HEK293 (cell line): ENCODE measurements at regions not wholly inside any gene's neighbourhood (a gene's known extent, or its start where the extent isn't known, plus 50 kb on each side); places are given as distances from the start of the nearest gene placed in this dataset.

ENCODE experiments used
- CTCF ChIA-PET: fragments of 350-600 bp; formaldehyde crosslinking; extraction: SDS; loops from one replicate; lab custom pipeline; 2021; ENCODE audit warnings: antibody characterized with exemption; lab: Yijun Ruan, JAX
- POLR2A ChIA-PET: fragments of 300-600 bp; formaldehyde crosslinking; extraction: SDS; loops from one replicate; lab custom pipeline; 2020; ENCODE audit warnings: antibody characterized with exemption, inconsistent platforms; lab: Yijun Ruan, JAX
- H3K27ac ChIP-seq: fragments of 200-500 bp; sonication (Bioruptor generic); 2 replicates; pipeline ENCODE4 v1.5.1; 2014; ENCODE audit warnings: low read depth, low read length, control low read depth, inconsistent platforms; ENCODE audit errors: extremely low read depth
- H3K36me3 ChIP-seq, 2 experiments: fragments of 200-500 bp in 1 of 2; sonication (Bioruptor generic) in 1 of 2; 1 replicate in 1 of 2; 2 replicates in 1 of 2; pipeline ENCODE4 v1.5.1; 2014 to 2017; ENCODE audit warnings: inconsistent platforms in 2 of 2, low read length in 2 of 2; ENCODE audit not compliant: control insufficient read depth in 2 of 2, insufficient read depth in 1 of 2
- H3K4me1 ChIP-seq: fragments of 200-500 bp; sonication (Bioruptor generic); 2 replicates; pipeline ENCODE4 v1.5.1; 2014; ENCODE audit warnings: mild to moderate bottlenecking, low read length, inconsistent platforms; ENCODE audit not compliant: control insufficient read depth, insufficient read depth
- H3K4me3 ChIP-seq: 2 replicates; pipeline ENCODE4 v1.5.1; 2011; ENCODE audit warnings: low read depth, mild to moderate bottlenecking, control low read depth, low read length, moderate library complexity
- H3K9me3 ChIP-seq: fragments of 200-500 bp; sonication (Bioruptor generic); 2 replicates; pipeline ENCODE4 v1.5.1; 2014; ENCODE audit warnings: low read depth, low read length, inconsistent platforms; ENCODE audit not compliant: control insufficient read depth, insufficient read depth
- EGR2 ChIP-seq: fragments of 450-650 bp; formaldehyde crosslinking; IDR thresholded peaks from 2 replicates; pipeline ENCODE4 v1.5.1; 2016; ENCODE audit warnings: low read depth, missing biosample characterization, missing genetic modification characterization
- GLIS2 ChIP-seq: fragments of 450-650 bp; formaldehyde crosslinking; IDR thresholded peaks from 2 replicates; pipeline ENCODE4 v1.5.1; 2016; ENCODE audit warnings: missing biosample characterization, missing genetic modification characterization
- KLF8 ChIP-seq: fragments of 450-650 bp; formaldehyde crosslinking; IDR thresholded peaks from 2 replicates; pipeline ENCODE4 v1.5.1; 2016; ENCODE audit warnings: missing biosample characterization, missing genetic modification characterization
- PRDM1 ChIP-seq: fragments of 450-650 bp; formaldehyde crosslinking; IDR thresholded peaks from 2 replicates; pipeline ENCODE4; 2016; ENCODE audit warnings: missing biosample characterization, missing genetic modification characterization
- RBAK ChIP-seq: fragments of 450-650 bp; formaldehyde crosslinking; IDR thresholded peaks from 2 replicates; pipeline ENCODE4 v1.5.1; 2016; ENCODE audit warnings: missing biosample characterization, missing genetic modification characterization
- REPIN1 ChIP-seq: fragments of 450-650 bp; formaldehyde crosslinking; IDR thresholded peaks from 2 replicates; pipeline ENCODE4 v1.5.1; 2017; ENCODE audit warnings: missing biosample characterization, missing genetic modification characterization, low read depth
- SCRT1 ChIP-seq: fragments of 450-650 bp; formaldehyde crosslinking; IDR thresholded peaks from 2 replicates; pipeline ENCODE4 v1.5.1; 2016; ENCODE audit warnings: missing biosample characterization, missing genetic modification characterization, borderline replicate concordance
- SETDB1 ChIP-seq: IDR thresholded peaks from one replicate; pipeline ENCODE4 v1.6.1; 2017; ENCODE audit warnings: mild to moderate bottlenecking, low read length, moderate library complexity, mixed read lengths; ENCODE audit not compliant: insufficient read length
- SP3 ChIP-seq: fragments of 450-650 bp; formaldehyde crosslinking; IDR thresholded peaks from 2 replicates; pipeline ENCODE4 v1.5.1; 2016; ENCODE audit warnings: missing biosample characterization, missing genetic modification characterization
- ZBTB21 ChIP-seq: fragments of 450-650 bp; formaldehyde crosslinking; IDR thresholded peaks from 2 replicates; pipeline ENCODE4 v1.5.1; 2017; ENCODE audit warnings: missing biosample characterization, missing genetic modification characterization
- ZEB2 ChIP-seq: fragments of 450-650 bp; formaldehyde crosslinking; IDR thresholded peaks from 2 replicates; pipeline ENCODE4 v1.5.1; 2016; ENCODE audit warnings: missing biosample characterization, missing genetic modification characterization
- ZFP3 ChIP-seq: fragments of 450-650 bp; formaldehyde crosslinking; IDR thresholded peaks from 2 replicates; pipeline ENCODE4 v1.5.1; 2016; ENCODE audit warnings: low read depth, missing biosample characterization, missing genetic modification characterization
- ZNF132 ChIP-seq: fragments of 450-650 bp; formaldehyde crosslinking; IDR thresholded peaks from 2 replicates; pipeline ENCODE4 v1.5.1; 2017; ENCODE audit warnings: missing biosample characterization, missing genetic modification characterization, borderline replicate concordance
- ZNF174 ChIP-seq: fragments of 450-650 bp; formaldehyde crosslinking; IDR thresholded peaks from 2 replicates; pipeline ENCODE4 v1.5.0; 2017; ENCODE audit warnings: missing biosample characterization, mild to moderate bottlenecking, missing genetic modification characterization
- ZNF19 ChIP-seq: fragments of 450-650 bp; formaldehyde crosslinking; IDR thresholded peaks from 2 replicates; pipeline ENCODE4; 2016; ENCODE audit warnings: missing biosample characterization, missing genetic modification characterization, low read depth
- ZNF248 ChIP-seq: fragments of 450-650 bp; formaldehyde crosslinking; IDR thresholded peaks from 2 replicates; pipeline ENCODE4 v1.5.1; 2017; ENCODE audit warnings: missing biosample characterization, missing genetic modification characterization
- ZNF274 ChIP-seq, 2 experiments: fragments of 200-500 bp in 1 of 2; fragments of 450-650 bp in 1 of 2; sonication (Bioruptor generic) in 1 of 2; formaldehyde crosslinking in 1 of 2; IDR thresholded peaks; 2 replicates each; pipeline versions ENCODE4 v1.5.1 to v1.6.1; 2014 to 2016; ENCODE audit warnings: borderline replicate concordance in 1 of 2, inconsistent platforms in 1 of 2, low read length in 1 of 2, missing biosample characterization in 1 of 2, missing genetic modification characterization in 1 of 2
- ZNF350 ChIP-seq: fragments of 450-650 bp; formaldehyde crosslinking; IDR thresholded peaks from 2 replicates; pipeline ENCODE4 v1.5.0; 2017; ENCODE audit warnings: missing biosample characterization, mild to moderate bottlenecking, missing genetic modification characterization
- ZNF433 ChIP-seq: fragments of 450-650 bp; formaldehyde crosslinking; IDR thresholded peaks from 2 replicates; pipeline ENCODE4 v1.5.1; 2016; ENCODE audit warnings: missing biosample characterization, missing genetic modification characterization, low read depth
- ZNF510 ChIP-seq: fragments of 450-650 bp; formaldehyde crosslinking; IDR thresholded peaks from 2 replicates; pipeline ENCODE4 v1.5.1; 2018; ENCODE audit warnings: mild to moderate bottlenecking, missing genetic modification characterization, missing biosample characterization; ENCODE audit not compliant: insufficient replicate concordance
- ZNF571 ChIP-seq: fragments of 450-650 bp; formaldehyde crosslinking; IDR thresholded peaks from 2 replicates; pipeline ENCODE4 v1.5.0; 2017; ENCODE audit warnings: missing biosample characterization, missing genetic modification characterization
- ZNF645 ChIP-seq: fragments of 450-650 bp; formaldehyde crosslinking; IDR thresholded peaks from 2 replicates; pipeline ENCODE4; 2016; ENCODE audit warnings: missing biosample characterization, missing genetic modification characterization
- ZNF76 ChIP-seq: fragments of 450-650 bp; formaldehyde crosslinking; IDR thresholded peaks from 2 replicates; pipeline ENCODE4; 2016; ENCODE audit warnings: low read depth, missing biosample characterization, missing genetic modification characterization, borderline replicate concordance
- ZNF768 ChIP-seq: fragments of 450-650 bp; formaldehyde crosslinking; IDR thresholded peaks from 2 replicates; pipeline ENCODE4 v1.5.1; 2018; ENCODE audit warnings: missing biosample characterization, mild to moderate bottlenecking, missing genetic modification characterization
- TF ChIP-seq, protein P1 (sequence below): fragments of 450-650 bp; IDR thresholded peaks from 2 replicates; pipeline ENCODE4 v1.5.1; 2018; ENCODE audit warnings: missing biosample characterization, missing genetic modification characterization
- TF ChIP-seq, protein P2 (sequence below): fragments of 450-650 bp; formaldehyde crosslinking; IDR thresholded peaks from 2 replicates; pipeline ENCODE4 v1.5.1; 2016; ENCODE audit warnings: missing biosample characterization, missing genetic modification characterization
- TF ChIP-seq, protein P3 (sequence below): fragments of 450-650 bp; formaldehyde crosslinking; IDR thresholded peaks from 2 replicates; pipeline ENCODE4 v1.5.1; 2016; ENCODE audit warnings: missing biosample characterization, missing genetic modification characterization
- TF ChIP-seq, protein P4 (sequence below): fragments of 450-650 bp; formaldehyde crosslinking; IDR thresholded peaks from 2 replicates; pipeline ENCODE4 v1.5.1; 2016; ENCODE audit warnings: missing biosample characterization, missing genetic modification characterization

GRCh38 chr18:40347261-40347660 is 1607.8 kb upstream of the PIK3C3 start:
- CTCF ChIA-PET = interaction anchor here (0.6 to 1.6 kb wide), 2 partner anchors 481 to 1045 kb away, joined by 3 read pairs; no protein-coding TSS in a partner anchor

GRCh38 chr18:40346146-40346545 is 1608.9 kb upstream of the PIK3C3 start:
- Histone ChIP-seq H3K27ac (no peak overlapping the region), H3K4me3 (no peak overlapping the region)
- CTCF ChIA-PET = interaction anchor here (0.6 to 1.6 kb wide), 2 partner anchors 29 to 1046 kb away, joined by 3 read pairs; no protein-coding TSS in a partner anchor
- TF ChIP-seq ZNF768 (tag by site-specific recombination) = no peak
- TF ChIP-seq, all 188 proteins: peak for 0
- Histone ChIP-seq H3K9me3 (no peaks in the 10 kb centered on the region), H3K4me1 (no peaks in the 10 kb centered on the region), H3K36me3 (no peaks in the 10 kb centered on the region)
- POLR2A ChIA-PET = no interaction called here

More at GRCh38 chr18:40347261-40347660, 1607.8 kb upstream of the PIK3C3 start:
- Histone ChIP-seq H3K9me3 (no peaks in the 10 kb centered on the region), H3K36me3 (no peaks in the 10 kb centered on the region), H3K27ac (no peak overlapping the region), H3K4me1 (no peaks in the 10 kb centered on the region), H3K4me3 (no peak overlapping the region)
- TF ChIP-seq ZNF132 (tag by site-specific recombination) = no peak
- TF ChIP-seq ZNF571 (tag by site-specific recombination) = no peak
- TF ChIP-seq, protein P1, sequence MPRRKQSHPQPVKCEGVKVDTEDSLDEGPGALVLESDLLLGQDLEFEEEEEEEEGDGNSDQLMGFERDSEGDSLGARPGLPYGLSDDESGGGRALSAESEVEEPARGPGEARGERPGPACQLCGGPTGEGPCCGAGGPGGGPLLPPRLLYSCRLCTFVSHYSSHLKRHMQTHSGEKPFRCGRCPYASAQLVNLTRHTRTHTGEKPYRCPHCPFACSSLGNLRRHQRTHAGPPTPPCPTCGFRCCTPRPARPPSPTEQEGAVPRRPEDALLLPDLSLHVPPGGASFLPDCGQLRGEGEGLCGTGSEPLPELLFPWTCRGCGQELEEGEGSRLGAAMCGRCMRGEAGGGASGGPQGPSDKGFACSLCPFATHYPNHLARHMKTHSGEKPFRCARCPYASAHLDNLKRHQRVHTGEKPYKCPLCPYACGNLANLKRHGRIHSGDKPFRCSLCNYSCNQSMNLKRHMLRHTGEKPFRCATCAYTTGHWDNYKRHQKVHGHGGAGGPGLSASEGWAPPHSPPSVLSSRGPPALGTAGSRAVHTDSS (tag by site-specific recombination) = no peak
- TF ChIP-seq ZNF274 (IDR thresholded peaks at IDR 0.05; ENCODE audit: low read length) = no peak
- no peak for TF ChIP-seq ZNF274 (tag by site-specific recombination; IDR thresholded peaks at IDR 0.05; ENCODE audit: borderline replicate concordance)
- no peak for TF ChIP-seq SP3 (tag by site-specific recombination)
- TF ChIP-seq KLF8 (tag by site-specific recombination) = no peak
- no peak for TF ChIP-seq REPIN1
- TF ChIP-seq SETDB1 = no peak
- TF ChIP-seq ZEB2 (tag by site-specific recombination) = no peak
- no peak for TF ChIP-seq ZNF510 (tag by site-specific recombination)
- TF ChIP-seq, protein P2, sequence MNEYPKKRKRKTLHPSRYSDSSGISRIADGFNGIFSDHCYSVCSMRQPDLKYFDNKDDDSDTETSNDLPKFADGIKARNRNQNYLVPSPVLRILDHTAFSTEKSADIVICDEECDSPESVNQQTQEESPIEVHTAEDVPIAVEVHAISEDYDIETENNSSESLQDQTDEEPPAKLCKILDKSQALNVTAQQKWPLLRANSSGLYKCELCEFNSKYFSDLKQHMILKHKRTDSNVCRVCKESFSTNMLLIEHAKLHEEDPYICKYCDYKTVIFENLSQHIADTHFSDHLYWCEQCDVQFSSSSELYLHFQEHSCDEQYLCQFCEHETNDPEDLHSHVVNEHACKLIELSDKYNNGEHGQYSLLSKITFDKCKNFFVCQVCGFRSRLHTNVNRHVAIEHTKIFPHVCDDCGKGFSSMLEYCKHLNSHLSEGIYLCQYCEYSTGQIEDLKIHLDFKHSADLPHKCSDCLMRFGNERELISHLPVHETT = no peak
- TF ChIP-seq ZNF645 (tag by site-specific recombination) = no peak
- TF ChIP-seq ZNF76 (tag by site-specific recombination) = no peak
- no peak for TF ChIP-seq ZNF19 (tag by site-specific recombination)
- no peak for TF ChIP-seq SCRT1 (tag by site-specific recombination)
- no peak for TF ChIP-seq ZNF433 (tag by site-specific recombination)
- TF ChIP-seq ZNF248 (tag by site-specific recombination) = no peak
- POLR2A ChIA-PET = no interaction called here

- POLR2A ChIA-PET = no interaction called here
- H3K4me1 ChIP-seq = no peaks in the 10 kb centered on the region
- H3K9me3 ChIP-seq = no peaks in the 10 kb centered on the region
- H3K36me3 ChIP-seq = no peaks in the 10 kb centered on the region
- CTCF ChIA-PET = interaction anchor here (0.7 kb wide), 1 partner anchor 240 kb away, joined by 3 read pairs; no protein-coding TSS in a partner anchor
- no peak overlapping the region for H3K27ac ChIP-seq
- H3K4me3 ChIP-seq = no peak overlapping the region
- TF ChIP-seq ZBTB21 (tag by site-specific recombination) (no peak), ZNF350 (tag by site-specific recombination) (no peak), PRDM1 (tag by site-specific recombination) (no peak), RBAK (tag by site-specific recombination) (no peak), ZNF174 (no peak), EGR2 (tag by site-specific recombination) (no peak), ZFP3 (tag by site-specific recombination) (no peak), GLIS2 (no peak)
- TF ChIP-seq, protein P3, sequence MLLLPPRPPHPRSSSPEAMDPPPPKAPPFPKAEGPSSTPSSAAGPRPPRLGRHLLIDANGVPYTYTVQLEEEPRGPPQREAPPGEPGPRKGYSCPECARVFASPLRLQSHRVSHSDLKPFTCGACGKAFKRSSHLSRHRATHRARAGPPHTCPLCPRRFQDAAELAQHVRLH (tag by site-specific recombination) = no peak
- TF ChIP-seq, protein P4, sequence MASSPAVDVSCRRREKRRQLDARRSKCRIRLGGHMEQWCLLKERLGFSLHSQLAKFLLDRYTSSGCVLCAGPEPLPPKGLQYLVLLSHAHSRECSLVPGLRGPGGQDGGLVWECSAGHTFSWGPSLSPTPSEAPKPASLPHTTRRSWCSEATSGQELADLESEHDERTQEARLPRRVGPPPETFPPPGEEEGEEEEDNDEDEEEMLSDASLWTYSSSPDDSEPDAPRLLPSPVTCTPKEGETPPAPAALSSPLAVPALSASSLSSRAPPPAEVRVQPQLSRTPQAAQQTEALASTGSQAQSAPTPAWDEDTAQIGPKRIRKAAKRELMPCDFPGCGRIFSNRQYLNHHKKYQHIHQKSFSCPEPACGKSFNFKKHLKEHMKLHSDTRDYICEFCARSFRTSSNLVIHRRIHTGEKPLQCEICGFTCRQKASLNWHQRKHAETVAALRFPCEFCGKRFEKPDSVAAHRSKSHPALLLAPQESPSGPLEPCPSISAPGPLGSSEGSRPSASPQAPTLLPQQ (tag by site-specific recombination) = no peak
Observed at GRCh38 chr18:40341701-40342100, 1613.3 kb upstream of the PIK3C3 start.
